ENCODE measurements at regions not wholly inside any gene's neighbourhood (a gene's known extent, or its start where the extent isn't known, plus 50 kb on each side); places are given as distances from the start of the nearest gene placed in this dataset.

- in situ Hi-C loops (cut with MboI): no loop called here
Observed at GRCh38 chr5:101904736-101905135, 391.3 kb downstream of the SLCO4C1 start.

More at GRCh38 chr5:101904736-101905135, 391.3 kb downstream of the SLCO4C1 start:
- BruUV-seq (replicated peaks): no TSS peak
- intact Hi-C loops (cut with micrococcal nuclease): no loop called here
- ChIA-PET POLR2A (no interaction called here), CTCF (ENCODE audit: low intra/inter-chr PET ratio) (no interaction called here)
- no peak overlapping the region for H3K4me2 ChIP-seq (ENCODE audit: insufficient read depth, low read length)
- H3K27me3 ChIP-seq (ENCODE audit: control insufficient read depth in 2 of 2, insufficient read depth in 2 of 2, low read length in 2 of 2): no peaks in the 10 kb centered on the region
- H4K20me1 ChIP-seq (replicated peaks; ENCODE audit: control insufficient read depth, insufficient read depth, low read length): no peaks in the 10 kb centered on the region
- ATAC-seq (no peak), FAIRE-seq (no peak), DNase-seq (ENCODE audit: extremely low read depth in 1 of 4, low spot score in 3 of 4) (no peak)
- H3K36me3 ChIP-seq (ENCODE audit: control insufficient read depth, insufficient read depth, low read length): no peaks in the 10 kb centered on the region
- 0% methylated on average over 1 of the region's 1 CpG for WGBS (ENCODE audit: insufficient coverage, low coverage, missing lambda C conversion rate)
- no peaks in the 10 kb centered on the region for H3K9me1 ChIP-seq (ENCODE audit: control insufficient read depth, insufficient read depth, low read length)
- H3K27ac ChIP-seq (ENCODE audit: extremely low read depth, low read depth, low read length): no peak overlapping the region
- no peak overlapping the region for H3K9ac ChIP-seq (ENCODE audit: insufficient read depth in 1 of 2, low read depth in 2 of 2, low read length in 2 of 2)
- H3K4me1 ChIP-seq (replicated peaks in 1 of 2; ENCODE audit: control insufficient read depth in 2 of 2, insufficient read depth in 2 of 2, low read length in 2 of 2): no peaks in the 10 kb centered on the region
- TF ChIP-seq ZBTB9 (CRISPR knock-in tag; IDR thresholded peaks at IDR 0.05): no peak
- no peak for TF ChIP-seq POLR2H (tag; IDR thresholded peaks at IDR 0.05; ENCODE audit: low read depth)
- no peak for TF ChIP-seq NR3C1 (CRISPR knock-in tag; IDR thresholded peaks at IDR 0.05)
- TF ChIP-seq GTF2F1 (IDR thresholded peaks at IDR 0.05; ENCODE audit: low read depth, low read length): no peak
- TF ChIP-seq RHOXF2B (CRISPR knock-in tag; conservative IDR thresholded peaks at IDR 0.05): no peak
- no peak for TF ChIP-seq BMI1 (IDR thresholded peaks at IDR 0.05; ENCODE audit: low read length)
- TF ChIP-seq RBM25 (IDR thresholded peaks at IDR 0.05; ENCODE audit: low read depth, low read length, severe bottlenecking): no peak
- TF ChIP-seq ZNF77 (CRISPR knock-in tag; IDR thresholded peaks at IDR 0.05): no peak
- TF ChIP-seq ZFPM2 (CRISPR knock-in tag; IDR thresholded peaks at IDR 0.05): no peak
- no peak for TF ChIP-seq ETV6 (IDR thresholded peaks at IDR 0.05; ENCODE audit: borderline replicate concordance in 1 of 2, low read depth in 2 of 2, low read length in 1 of 2)
- TF ChIP-seq ETV6 (CRISPR knock-in tag; IDR thresholded peaks at IDR 0.05; ENCODE audit: borderline replicate concordance): no peak
- TF ChIP-seq NONO (IDR thresholded peaks at IDR 0.05; ENCODE audit: low read depth in 2 of 2, low read length in 1 of 2): no peak
- no peak overlapping the region for H3K4me3 ChIP-seq
- 0 out of 2 replicates have a peak, but pooled peaks cover 3% of the 10 kb centered on the region for H3K9me3 ChIP-seq (replicated peaks; ENCODE audit: control insufficient read depth, insufficient read depth, low read depth, low read length)
- no peak overlapping the region for H2AFZ ChIP-seq (ENCODE audit: low read depth, low read length)
- no peaks in the 10 kb centered on the region for H3K79me2 ChIP-seq (ENCODE audit: control insufficient read depth, insufficient read depth, low read length)

All from K562 (cell line).